ENCODE measurements at regions not wholly inside any gene's neighbourhood (a gene's known extent, or its start where the extent isn't known, plus 50 kb on each side); places are given as distances from the start of the nearest gene placed in this dataset.

DNA sequence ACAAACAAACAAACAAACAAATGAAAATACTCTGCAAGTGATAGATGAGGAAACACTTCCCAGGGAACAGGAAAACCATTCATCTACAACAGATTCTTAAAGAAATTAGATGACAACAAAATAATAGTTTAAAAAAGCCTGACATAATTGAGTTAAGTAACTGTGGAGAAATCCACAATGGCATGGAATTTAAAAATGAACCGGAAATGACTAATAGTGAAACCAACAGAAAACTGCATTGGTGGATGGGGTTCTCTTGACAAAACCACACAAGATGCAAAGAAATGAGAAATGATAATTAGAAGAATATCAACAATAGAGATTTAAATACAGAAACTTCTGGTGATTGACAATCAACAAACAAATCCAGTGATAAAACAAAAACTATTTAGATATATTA lies 785.6 kb downstream of the QKI start:
- no peak for TF ChIP-seq CTCF (IDR thresholded peaks at IDR 0.05; ENCODE audit: control insufficient read depth, insufficient read depth, low read depth, low read length, missing control alignments)
- H3K4me3 ChIP-seq (ENCODE audit: control insufficient read depth, low read depth, low read length): no peak overlapping the region

DNA sequence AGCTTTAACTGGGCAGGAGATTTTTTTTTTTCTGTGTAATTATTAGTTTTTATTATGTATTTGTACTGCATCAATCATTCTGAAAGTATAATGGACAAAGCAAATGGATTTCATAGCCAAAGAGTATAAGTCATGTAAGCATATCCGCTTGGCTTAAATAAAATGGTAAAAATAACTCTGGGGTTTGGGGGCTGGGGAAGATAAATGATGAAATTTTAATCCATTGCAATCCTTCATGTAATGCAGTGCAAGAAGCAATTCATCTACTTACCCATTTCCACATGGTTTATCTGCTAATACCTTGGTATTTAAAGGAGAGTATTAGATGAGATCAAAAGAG lies 781.4 kb downstream of the QKI start:
- TF ChIP-seq CTCF (IDR thresholded peaks at IDR 0.05; ENCODE audit: control insufficient read depth, insufficient read depth, low read depth, low read length, missing control alignments): no peak
- DNase-seq (ENCODE audit: low read depth): no peak
- no peak overlapping the region for H3K4me3 ChIP-seq (ENCODE audit: control insufficient read depth, low read depth, low read length)

More for the DNA sequence above, 785.6 kb downstream of the QKI start:
- no peak for DNase-seq (ENCODE audit: low read depth)

GRCh38 chr6:164195278-164195941 lies 780.9 kb downstream of the QKI start:
- TF ChIP-seq CTCF (IDR thresholded peaks at IDR 0.05; ENCODE audit: control insufficient read depth, insufficient read depth, low read depth, low read length, missing control alignments): no peak
- H3K4me3 ChIP-seq (ENCODE audit: control insufficient read depth, low read depth, low read length): no peak overlapping the region
- DNase-seq (ENCODE audit: low read depth): no peak

DNA sequence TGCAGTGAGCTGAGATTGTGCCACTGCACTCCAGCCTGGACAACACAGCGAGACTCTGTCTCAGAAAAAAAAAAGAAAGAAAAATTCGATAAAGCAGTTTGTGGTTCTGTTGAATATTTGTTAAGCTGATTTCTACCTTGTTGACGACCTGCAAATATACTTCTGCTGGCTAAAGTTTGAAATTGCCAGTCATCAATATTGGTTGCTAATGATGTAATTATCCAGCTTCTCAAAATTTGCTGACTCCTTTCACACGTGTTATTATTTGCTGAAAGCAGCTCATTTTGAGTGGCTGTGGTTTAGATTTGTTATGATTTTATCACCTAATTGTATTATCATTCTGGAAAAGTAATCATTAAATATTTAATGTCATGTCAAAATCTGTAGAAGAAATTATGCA lies 774.3 kb downstream of the QKI start:
- no peak for DNase-seq (ENCODE audit: low read depth)
- H3K4me3 ChIP-seq (ENCODE audit: control insufficient read depth, low read depth, low read length): no peak overlapping the region
- TF ChIP-seq CTCF (IDR thresholded peaks at IDR 0.05; ENCODE audit: control insufficient read depth, insufficient read depth, low read depth, low read length, missing control alignments): no peak

DNA sequence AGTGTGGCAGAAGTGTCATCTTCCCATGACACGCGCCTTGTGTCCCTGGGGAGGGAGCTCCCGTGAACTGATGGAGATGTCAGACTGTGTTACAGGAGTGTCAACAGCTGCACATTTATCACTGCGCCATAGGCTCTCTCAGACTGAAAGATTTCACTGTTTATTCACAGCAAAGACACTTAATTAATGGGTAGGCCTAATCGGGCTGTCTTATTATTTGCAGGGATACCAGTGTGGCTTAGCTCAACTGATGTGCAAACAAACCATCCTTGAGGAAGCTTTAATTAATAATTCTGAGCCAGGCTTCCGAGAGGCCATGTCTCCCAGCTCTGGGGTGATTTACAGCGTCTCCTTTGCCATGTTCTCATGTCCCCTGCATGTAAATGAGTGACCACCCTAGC lies 771.0 kb downstream of the QKI start:
- no peak overlapping the region for H3K4me3 ChIP-seq (ENCODE audit: control insufficient read depth, low read depth, low read length)
- DNase-seq (ENCODE audit: low read depth): no peak
- no peak for TF ChIP-seq CTCF (IDR thresholded peaks at IDR 0.05; ENCODE audit: control insufficient read depth, insufficient read depth, low read depth, low read length, missing control alignments)

DNA sequence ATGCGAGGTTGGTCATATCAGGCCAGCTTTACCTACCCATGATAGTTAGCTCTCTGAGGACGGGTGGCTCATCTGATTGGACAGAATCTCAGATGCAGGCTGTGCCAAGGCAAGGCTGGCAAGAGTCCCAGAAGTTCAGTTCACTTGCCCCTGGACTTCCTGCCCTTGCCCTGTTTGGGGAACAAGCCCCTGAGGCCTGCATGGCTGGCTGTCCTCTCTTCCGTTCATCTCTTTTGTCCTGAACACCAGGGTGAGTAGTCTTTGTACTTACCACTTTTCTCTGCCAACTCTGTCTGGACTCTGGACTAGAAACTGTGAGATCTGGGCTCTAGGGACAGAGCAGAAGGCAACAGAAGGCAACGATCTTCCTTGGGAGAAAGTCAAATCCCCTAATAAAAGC lies 769.9 kb downstream of the QKI start:
- TF ChIP-seq CTCF (IDR thresholded peaks at IDR 0.05; ENCODE audit: control insufficient read depth, insufficient read depth, low read depth, low read length, missing control alignments): no peak
- DNase-seq (ENCODE audit: low read depth): no peak
- H3K4me3 ChIP-seq (ENCODE audit: control insufficient read depth, low read depth, low read length): no peak overlapping the region

All from AG09309 (cell line).